ENCODE measurements at regions not wholly inside any gene's neighbourhood (a gene's known extent, or its start where the extent isn't known, plus 50 kb on each side); places are given as distances from the start of the nearest gene placed in this dataset.

- no peaks in the 10 kb centered on the region for H4K20me1 ChIP-seq (replicated peaks; ENCODE audit: control insufficient read depth, extremely low read depth, insufficient read depth, low read length)
- H3K4me2 ChIP-seq (ENCODE audit: insufficient read depth, low read length), result no peak overlapping the region
- H2AFZ ChIP-seq (ENCODE audit: low read depth, low read length), result no peak overlapping the region
- H3K79me2 ChIP-seq (ENCODE audit: control insufficient read depth, insufficient read depth, low read length), result no peaks in the 10 kb centered on the region
- FAIRE-seq (no peak), DNase-seq (ENCODE audit: low read depth, low spot score) (no peak)
- CTCF ChIA-PET, result no interaction called here
- no TSS peak for BruUV-seq (replicated peaks)
- no peak overlapping the region for H3K4me3 ChIP-seq (replicated peaks in 1 of 3; ENCODE audit: insufficient read depth in 1 of 3, low read depth in 1 of 3, low read length in 3 of 3)
- POLR2A ChIA-PET, result interaction anchor here (0.7 kb wide), 1 partner anchor 100 kb away, joined by 3 read pairs; no protein-coding TSS in a partner anchor
- no peak overlapping the region for H3K27ac ChIP-seq (ENCODE audit: insufficient read depth, low read depth, low read length)
- no peaks in the 10 kb centered on the region for H3K9me1 ChIP-seq (replicated peaks; ENCODE audit: control insufficient read depth, extremely low read depth, insufficient read depth, low read length)
- peaks cover 0 to 17% of the 10 kb centered on the region in 2 experiments for H3K27me3 ChIP-seq (ENCODE audit: control insufficient read depth in 2 of 2, insufficient read depth in 2 of 2, low read length in 2 of 2)
- H3K36me3 ChIP-seq (ENCODE audit: control insufficient read depth in 2 of 2, extremely low read depth in 1 of 2, insufficient read depth in 2 of 2, low read length in 2 of 2), result no peaks in the 10 kb centered on the region
- intact Hi-C loops (cut with micrococcal nuclease), result no loop called here
- TF ChIP-seq MYC (IDR thresholded peaks at IDR 0.05; ENCODE audit: low read depth, low read length) (no peak), FOS (IDR thresholded peaks at IDR 0.05; ENCODE audit: borderline replicate concordance, insufficient read depth, low read length) (no peak), MAX (IDR thresholded peaks at IDR 0.05; ENCODE audit: insufficient read depth, insufficient read length) (no peak), POLR2AphosphoS5 (IDR thresholded peaks at IDR 0.05; ENCODE audit: insufficient read depth, low read depth, low read length) (no peak), GATA2 (IDR thresholded peaks at IDR 0.05; ENCODE audit: insufficient read depth, insufficient read length, low read depth, low read length) (no peak), EZH2 (IDR thresholded peaks at IDR 0.05; ENCODE audit: borderline replicate concordance, low read depth, low read length, severe bottlenecking) (no peak), CTCF (IDR thresholded peaks at IDR 0.05; ENCODE audit: extremely low read depth in 1 of 2, insufficient read depth in 1 of 2, low read depth in 1 of 2, low read length in 2 of 2) (no peak), POLR2A (IDR thresholded peaks at IDR 0.05; ENCODE audit: low read depth, low read length) (no peak), JUN (IDR thresholded peaks at IDR 0.05; ENCODE audit: borderline replicate concordance, insufficient read depth, insufficient read length, low read depth) (no peak)
- H3K9ac ChIP-seq (replicated peaks; ENCODE audit: extremely low read depth, insufficient read depth, low read length), result no peak overlapping the region
- H3K4me1 ChIP-seq (ENCODE audit: control insufficient read depth, extremely low read depth, insufficient read depth, low read length), result no peaks in the 10 kb centered on the region
- no peaks in the 10 kb centered on the region for H3K9me3 ChIP-seq (replicated peaks; ENCODE audit: control insufficient read depth, insufficient read depth, low read length)
- dilution Hi-C loops (cut with MboI; ENCODE audit: extremely low pct_ligation_motif_present, low sequenced_read_pairs), result no loop called here
These were observed 133.8 kb downstream of the VEGFA start for GRCh38 chr6:43903739-43904290.

Measured in endothelial cell of umbilical vein (primary cell).